ENCODE measurements at regions not wholly inside any gene's neighbourhood (a gene's known extent, or its start where the extent isn't known, plus 50 kb on each side); places are given as distances from the start of the nearest gene placed in this dataset.
A peak's percentile ranks its signal among the peaks of the same experiment; 100 is the strongest.

DNA sequence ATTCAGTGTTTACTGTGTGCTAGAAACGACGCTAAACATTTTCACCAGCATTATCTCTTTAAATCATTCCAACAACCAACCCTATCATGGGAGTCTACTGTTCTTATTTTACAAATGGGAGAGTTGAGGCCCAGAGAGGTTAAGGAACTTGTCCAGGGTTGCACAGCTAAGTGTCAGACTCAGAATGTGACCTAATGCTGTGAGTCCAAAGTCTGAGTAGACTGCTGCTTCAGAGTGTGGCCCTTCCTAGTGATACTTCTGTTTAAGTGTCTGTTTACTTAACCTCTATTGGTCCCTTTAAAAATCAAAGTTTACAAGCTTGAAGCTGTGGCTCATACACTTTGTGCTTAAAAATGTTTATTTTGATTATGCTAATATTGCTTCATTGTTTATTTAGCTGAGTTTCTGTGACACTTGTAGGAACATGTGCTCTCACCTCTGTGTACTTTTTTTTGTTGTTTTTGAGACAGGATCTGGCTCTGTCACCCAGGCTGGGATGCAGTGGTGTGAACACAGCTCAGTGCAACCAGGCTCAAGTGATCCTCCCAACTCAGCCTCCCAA is 84.4 kb upstream of the SYPL1 start:
- DNase-seq = no peak

DNA sequence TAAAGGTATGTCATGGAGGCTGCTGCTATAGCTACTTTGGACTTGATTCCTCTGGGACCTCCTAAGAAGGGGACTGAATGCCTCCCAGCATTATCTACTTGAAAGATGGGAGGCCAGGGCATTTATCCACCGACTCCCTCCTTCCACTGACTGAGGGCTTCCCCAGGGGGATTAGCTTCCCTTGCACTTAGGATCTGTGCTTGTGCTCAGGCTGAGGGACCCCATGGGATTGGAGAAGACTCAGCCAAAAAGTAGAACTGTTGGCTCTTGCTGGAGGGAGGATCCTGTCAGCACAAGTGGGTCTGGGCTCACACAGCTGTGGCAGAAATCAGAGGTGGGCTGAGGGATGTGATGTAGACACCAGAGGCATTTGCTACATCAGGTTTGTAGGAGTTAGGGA is 81.5 kb upstream of the SYPL1 start:
- no peak for DNase-seq

DNA sequence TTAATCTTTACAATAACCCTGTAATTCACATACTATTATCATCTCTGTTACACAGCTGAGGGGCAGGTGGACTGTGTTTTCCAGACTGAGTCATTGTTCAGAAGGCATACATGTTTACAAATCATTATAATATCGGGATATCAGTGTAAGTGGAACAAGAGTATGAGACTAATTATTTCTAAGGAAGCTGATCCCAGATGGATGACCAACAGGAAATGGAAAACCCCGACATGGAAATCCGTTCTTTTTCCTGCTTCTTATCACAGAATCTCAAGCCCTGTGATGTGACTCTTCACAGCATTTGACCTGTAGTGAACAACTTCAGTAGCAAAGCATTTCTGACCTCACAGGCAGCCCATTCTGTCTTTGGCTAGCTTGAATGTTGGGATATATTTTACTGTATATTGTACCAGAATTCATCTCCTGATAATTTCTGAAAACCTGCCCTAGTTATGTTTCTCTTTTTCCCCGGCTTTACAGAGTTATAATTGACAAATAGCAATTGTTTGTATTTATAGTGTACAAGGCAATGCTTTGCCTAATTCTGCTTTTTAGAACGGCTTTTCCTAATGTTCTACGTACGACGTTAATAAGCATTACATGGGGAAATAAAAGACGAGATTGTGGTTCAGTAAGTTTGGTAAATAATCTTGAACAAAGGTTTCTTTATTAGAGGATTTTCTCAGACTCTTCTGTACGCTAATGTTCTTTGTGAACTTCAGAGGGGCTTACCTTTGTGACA is 78.6 kb upstream of the SYPL1 start:
- DNase-seq = no peak

DNA sequence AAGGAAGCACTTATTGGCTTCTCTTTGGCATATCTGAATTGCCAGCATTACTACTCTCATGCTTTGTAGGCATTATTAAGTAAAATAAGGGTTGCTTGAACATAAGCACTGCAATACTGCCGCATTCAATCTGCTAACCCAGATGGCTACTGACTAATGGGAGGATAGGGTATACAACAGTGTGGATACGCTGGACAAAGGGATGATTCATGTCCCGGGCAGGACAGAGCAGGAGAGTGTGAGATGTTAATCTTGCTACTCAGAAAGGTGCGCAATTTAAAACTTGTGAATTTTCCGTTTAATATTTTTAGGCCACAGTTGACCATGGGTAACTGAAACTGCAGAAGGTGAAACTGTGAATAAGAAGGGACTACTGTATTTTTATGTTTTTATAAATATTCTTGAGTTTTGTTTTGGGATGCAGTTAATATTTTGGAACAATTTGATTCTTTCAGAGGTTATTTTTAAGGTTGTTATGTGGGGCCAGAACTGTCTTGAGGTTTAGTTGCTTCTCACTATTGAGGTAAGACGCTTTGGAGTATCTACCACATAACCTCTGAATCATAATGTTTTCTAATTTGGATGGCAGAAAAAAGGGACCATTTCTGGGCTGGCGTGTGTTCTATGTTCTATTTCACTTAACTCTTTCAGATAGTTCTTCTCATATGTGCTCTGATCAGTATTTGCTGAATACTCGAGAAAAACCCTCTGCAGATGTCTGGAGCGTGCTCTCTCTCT is 75.7 kb upstream of the SYPL1 start:
- no peak for DNase-seq

DNA sequence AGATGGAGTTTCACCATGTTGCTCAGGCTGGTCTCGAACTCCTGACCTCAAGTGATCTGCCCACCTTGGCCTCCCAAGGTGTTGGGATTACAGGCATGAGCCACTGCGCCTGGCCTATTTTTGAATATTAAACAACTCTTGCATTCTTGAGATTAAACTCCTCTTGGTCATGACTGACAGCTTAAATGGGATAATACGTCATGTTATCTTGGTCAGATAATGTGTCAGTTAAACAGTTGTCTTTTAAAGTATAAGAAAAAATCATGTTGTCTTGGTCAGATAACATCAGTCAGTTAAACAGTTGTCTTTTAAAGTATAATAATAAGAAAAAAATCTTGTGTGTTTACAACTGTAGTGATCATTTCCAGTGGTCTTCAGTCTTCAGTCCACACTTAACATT is 73.6 kb upstream of the SYPL1 start:
- DNase-seq = no peak

DNA sequence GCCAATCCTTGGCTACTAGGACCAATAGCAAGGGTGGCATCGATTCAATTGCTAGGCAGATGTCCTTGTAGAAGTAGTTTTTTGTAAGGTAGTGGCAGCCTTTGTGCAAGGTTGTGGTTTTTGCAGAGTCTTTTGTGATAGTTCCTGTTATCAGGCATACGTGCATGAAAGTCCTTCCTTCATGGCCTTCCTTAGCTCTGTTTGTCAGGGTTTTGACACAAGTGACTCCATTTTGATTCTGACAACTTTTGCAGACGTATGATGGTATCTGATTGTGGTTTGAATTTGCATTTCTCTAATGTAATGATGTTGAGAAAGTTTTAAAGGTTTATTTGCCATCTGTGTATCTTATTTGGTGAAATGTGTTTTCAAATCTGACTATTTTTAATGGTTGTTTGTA is 71.8 kb upstream of the SYPL1 start:
- DNase-seq = no peak

DNA sequence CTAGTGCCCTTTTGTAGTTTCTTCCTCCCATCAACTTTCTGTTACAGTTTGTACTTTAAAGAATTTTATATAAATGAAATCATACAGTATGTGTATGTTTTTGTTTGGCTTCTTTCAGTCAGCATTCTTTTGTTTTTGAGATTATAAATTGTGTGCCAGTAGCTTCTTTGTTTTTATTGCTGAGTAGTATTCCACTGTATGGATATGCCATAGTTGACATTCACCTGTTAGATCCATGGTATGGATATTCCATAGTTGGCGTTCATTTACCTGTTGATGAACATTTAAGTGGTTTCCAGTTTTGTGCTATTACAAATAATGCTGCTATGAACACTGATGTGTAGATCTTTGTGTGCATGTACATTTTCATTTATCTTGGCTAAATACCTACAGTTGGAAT is 70.8 kb upstream of the SYPL1 start:
- DNase-seq = no peak

DNA sequence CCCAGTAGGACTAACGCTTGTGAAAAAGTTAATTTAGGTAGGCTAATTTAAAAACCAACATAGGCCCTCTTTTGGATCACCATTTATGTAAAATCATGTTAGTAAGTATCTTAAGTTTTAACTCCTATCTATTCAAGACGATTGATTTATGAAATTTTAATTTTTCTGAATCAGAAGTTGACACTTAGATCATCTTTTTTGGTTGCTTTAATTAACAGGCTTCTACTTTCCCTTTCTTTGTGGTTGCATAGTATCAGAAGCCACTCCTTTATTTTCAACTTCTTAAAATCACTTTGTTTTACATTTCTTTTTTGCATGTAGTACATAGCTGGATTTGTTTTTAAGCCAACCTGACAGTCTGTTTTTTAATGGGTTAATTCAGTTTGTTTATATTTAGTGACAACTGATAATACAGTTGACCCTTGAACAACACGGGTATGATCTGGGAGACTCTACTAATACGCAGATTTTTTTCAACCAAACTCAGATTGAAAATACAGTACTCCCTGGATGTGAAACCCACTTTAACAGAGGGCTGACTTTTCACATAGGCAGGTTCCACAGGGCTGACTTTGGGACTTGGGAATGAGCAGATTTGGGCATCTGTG is 69.7 kb upstream of the SYPL1 start:
- no peak for DNase-seq

DNA sequence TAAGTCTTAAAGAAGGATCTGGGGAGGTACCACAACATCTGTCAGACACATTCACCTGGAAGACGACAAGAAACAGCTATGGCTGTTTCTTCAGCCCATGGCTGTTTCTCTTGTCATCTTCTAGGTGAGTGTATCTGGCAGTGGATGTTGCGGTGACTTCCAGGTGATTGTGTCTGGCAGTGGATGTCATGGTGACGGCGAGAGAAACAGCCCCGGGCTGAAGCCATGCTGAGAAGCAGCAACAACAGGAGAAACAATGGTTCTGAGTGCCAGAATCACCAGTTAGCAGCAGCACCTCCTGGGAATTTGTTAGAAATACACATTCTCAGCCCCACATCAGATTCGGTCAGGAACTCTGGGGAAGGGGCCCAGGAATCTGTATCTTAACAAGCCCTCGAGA is 68.6 kb upstream of the SYPL1 start:
- no peak for DNase-seq

DNA sequence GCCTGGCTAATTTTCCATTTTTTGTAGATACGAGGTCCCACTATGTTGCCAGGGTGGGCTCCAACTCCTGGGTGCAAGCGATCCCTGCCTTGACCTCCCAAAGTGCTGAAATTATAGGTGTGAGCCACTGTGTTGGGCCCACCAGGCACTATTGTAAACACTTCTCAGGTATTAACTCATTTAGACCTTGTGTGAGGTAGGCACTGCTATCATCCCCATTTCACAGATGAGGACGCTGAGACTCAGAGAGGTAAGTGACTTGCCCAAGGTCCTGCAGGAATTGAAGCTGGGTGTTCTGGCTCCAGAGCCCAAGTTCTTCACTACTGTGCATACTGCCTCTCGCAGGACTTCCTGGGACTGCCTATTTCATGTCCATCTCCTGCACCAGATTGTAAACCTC is 67.1 kb upstream of the SYPL1 start:
- no peak for DNase-seq

DNA sequence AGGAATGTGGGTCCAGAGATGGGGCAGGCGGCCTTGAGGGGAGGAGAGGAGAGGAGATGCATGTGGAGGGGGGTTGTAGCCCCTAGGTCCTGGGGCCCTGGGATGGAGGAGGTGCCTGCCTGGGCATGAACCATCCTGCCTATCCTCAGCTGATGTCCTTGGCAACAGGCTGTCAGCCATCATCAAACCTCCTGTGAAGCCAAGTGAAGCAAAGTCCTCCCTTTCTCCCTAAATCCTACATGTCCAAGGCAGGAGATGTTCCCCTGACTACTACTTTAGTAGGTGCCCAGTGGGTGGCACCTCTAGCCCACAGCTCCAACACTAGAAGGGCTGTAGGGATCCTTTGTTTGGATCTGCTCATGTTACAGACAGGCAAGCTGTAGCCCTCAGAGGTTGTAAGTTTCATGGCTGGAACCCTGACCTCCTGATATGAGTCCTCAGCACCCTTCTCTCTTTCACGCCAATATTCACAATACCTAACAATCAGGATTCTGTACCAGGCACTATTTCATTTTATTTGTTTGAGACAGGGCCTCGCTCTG is 66.6 kb upstream of the SYPL1 start:
- DNase-seq = no peak

DNA sequence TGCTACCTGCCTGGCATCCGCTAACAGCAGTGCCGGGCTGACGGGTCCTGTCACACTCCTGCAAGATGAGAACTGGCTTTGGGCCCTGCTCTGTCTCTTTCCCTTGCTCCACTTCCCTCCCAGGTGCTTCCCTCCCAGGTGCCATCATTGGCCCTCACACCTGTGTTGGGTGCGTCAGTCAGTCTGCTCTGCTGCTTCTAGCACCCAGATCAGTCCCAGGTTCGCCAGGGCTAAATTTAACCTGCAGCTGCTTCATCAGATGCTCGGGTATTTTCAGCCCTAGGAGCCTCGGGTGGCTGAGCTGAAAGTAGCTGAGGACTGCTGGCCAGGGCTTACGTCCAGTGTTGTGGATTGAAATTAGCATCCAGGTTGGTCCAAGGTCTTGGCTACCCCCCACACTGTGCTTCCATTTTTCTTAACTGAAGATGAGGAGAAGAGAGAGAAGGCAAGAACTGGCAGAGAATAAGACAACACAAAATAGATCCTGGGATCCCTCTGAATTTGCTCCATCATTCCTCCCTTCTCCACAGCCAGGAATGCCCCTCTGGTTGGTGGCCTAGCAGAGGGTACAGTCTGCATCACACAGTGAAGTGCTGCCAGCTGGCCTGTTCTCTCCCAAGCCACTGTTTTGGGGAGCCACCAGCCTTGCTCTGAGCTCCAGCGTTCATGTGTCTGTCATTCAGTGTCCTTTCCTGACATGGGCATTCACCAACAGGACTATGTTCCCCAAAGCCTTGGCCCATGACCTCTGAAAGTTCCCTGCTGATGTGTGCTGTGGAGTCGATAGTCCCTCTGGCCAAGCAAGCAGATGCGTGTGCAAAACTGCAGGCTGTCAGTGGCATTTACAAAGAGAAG is 65.9 kb upstream of the SYPL1 start:
- DNase-seq = no peak

DNA sequence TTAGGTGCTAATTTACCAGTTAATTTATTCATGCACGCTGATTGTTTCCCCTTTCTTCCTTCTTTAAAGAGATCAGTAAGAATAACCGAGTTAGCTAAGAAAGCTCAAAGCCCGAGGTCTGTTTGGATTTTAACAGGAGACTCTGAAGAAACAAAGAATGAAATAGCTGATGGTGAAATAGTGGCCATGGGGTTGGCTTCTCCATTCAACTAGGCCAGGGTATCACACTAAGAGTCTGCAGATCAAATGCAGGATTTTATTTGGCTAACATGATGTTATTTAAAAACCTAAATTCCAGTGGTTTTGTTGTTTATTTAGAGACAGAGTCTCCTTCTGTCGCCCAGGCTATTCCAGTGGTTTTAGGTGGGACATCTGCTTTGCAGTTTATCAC is 65.2 kb upstream of the SYPL1 start:
- no peak for DNase-seq

DNA sequence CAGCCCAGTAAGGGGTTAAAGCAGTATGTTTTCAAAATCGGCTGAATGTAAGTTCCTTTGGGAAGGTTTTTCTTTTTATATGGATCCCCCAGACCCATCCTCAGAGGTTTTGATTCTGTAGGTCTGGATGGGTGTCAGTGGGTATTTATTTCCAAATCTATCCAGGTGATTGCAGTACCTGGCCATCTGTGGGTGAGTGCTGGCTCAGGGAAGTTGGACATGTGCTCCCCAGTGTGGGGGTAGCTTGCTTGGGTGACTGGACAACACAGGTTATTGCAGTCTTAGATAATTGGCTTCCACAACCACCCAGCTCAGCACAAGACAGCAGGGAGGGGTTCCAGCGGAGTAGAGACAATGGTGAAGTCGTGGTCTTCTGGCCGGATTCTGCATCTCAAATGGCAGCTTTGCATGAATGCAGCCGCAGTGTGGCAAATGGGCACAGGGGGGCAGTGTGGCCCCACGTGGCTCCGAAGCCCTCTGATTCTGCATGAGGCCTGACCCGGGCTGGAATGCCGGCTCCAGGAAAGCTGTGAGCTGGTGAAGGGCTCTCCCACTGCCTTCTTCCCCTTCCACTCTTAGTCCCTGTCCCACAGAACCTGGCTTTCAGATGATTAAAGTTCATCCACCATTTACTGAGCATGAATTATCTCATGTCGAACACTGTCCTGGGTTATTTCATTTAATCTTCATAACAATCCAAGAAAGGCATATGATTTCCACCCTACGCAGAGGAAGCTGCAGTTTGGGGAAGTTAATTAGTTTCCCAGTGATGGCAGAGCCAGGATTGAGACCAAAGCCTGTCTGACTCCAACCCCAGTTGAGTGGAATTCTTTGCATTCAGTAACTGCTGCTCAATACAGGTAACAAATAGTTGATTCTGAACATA is 64.5 kb upstream of the SYPL1 start:
- peak; percentile 82 to 86 for DNase-seq

DNA sequence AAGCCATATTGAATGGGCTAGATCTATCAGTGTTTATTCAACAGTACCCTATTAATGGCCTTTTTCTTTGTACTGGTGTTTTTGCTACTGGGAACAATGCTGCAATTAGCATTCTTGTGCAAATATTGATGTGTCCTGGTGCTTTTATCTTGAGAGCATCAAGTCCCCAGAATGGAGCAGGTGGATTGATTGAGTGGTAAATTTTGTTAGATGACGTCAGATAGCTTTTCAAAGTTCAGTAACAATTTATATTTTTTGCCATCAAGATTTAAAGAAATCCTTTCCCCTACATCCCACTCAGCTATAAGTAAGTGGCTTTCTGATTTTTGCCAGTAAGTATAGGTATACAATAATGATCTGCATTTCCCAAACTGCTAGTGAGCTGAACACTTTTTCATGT is 63.4 kb upstream of the SYPL1 start:
- DNase-seq = no peak

DNA sequence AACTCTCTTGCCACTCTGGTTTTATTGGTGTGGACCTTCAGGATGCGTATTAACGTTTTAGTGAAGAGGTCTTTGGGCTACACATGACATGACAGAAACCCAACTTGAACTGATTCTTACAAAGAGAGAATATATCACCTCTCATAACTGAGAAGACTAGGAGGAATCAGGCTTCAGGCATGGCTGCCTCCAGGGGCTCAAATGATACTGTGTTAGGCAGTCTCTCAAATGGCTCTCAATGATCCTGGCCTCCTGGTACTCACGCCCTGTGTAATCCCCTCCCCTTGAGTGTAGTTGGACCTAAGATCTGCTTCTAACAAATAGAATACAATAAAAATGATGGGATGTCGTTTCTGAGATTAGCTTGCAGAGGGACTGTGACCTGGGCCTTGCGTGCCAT is 58.5 kb upstream of the SYPL1 start:
- DNase-seq = no peak

DNA sequence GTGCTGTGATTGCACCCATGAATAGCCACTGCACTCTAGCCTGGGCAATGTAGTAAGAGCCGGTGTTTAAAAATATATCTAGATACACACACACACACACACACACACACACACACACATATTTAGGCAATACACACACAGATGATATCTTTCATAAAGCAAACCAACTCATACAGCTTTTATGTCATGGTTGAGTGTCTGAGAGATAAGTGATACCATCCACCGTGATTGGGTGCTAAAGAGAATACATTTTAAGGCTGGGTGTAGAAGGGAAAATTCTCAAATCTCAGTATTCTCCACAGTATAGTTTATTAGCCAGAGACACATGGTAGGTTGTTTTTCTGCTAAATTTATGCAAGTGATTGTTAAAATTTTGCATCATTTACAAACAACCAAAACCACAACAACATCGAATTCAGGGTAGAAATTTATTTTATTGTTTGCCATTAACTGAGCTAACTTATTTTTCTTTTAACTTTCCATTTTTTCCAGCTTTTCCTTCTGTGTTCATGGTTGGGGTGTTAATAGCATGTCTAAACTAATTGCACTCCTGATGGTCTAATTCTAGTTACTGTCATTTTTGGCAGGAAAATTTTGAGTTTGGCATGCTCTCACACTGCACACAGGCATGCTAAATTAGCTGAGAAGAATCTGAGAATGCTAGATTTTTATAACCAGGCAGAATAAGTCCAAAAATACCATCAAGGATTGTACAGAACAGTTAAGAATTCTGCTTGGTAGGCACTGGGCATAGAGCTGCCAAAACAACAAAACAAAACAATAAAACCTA is 57.9 kb upstream of the SYPL1 start:
- DNase-seq = no peak

DNA sequence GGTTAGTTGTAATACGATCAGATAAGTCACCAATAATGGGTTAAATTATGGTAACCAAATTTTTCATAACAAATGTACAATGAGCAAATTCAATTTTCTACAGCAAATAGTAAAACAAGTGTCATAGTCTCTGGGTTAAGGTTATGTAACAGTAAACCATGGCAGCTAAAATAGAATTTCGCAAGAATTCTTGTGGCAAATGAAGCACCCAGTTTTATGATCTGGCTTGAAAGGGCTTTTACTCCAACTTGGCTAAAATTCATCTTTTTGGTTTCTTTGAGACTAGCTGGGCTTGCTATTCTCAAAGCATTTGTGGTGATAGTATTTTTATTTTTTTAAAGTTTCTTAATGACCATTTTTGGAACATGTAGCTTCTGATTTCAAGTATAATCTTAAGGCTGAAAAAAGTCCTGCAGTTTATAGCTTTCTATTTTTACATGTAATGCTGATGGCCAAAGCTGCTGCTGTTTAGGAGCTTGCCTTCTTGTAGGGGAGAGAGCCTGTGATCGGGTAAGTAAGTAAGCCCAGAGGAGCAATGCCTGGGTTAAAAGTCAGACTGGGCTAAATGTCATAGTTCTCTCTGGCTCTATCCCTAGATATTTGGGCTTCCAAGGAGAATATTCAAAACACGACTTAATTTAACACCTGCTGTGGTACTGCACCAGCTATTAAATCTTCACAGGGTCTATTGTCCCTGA is 55.5 kb upstream of the SYPL1 start:
- DNase-seq = no peak

DNA sequence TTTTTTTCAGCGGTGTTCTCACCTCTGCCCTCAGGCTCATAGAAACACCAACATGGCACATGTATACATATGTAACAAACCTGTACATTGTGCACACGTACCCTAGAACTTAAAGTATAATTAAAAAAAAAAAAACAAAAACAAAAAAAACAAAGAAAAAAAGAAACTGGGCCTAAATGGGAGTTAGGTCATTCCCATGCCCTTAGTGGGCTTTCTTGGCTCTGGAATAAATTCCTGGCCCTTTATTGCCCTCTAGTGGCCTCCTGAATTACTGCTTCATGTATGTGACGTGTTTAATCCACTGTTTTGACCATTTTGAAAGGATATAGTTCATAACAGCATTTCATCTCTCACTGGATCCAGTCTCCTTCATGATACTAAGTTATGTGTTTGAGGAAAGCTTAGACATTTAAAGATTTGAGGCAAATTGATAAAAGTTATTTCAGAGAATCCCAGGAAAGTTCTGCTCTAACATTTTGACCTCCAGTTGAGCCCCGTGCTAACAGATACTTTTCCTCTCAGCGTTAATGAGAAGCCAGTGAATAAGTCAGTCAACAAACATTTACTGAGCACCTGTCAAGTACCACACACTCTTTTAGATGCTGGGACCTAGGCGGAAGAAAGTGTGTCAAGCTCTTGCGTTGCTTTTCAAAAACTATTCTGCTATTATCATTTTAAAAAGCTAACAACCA is 54.7 kb upstream of the SYPL1 start:
- DNase-seq = no peak

DNA sequence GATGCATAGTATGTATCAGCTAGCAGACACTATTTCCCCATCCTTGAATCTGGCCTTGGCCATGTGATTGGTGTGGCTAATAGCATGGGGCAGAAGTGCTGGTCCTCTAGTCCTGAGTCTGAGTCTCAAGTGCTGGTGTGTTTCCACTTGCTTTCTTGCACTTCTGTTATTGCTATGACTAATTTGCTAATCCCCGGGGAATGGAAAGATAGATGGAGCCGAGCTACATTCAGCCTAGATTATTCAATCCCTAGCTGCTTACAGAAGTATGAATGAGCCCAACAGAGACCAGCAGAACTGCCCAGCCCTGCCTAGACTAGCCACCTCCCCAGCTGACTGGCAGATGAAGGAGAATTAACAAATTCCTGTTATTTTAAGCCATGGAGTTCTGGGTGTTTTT is 53.2 kb upstream of the SYPL1 start:
- DNase-seq = no peak
